GM13977 (cell line): ENCODE measurements at regions not wholly inside any gene's neighbourhood (a gene's known extent, or its start where the extent isn't known, plus 50 kb on each side); places are given as distances from the start of the nearest gene placed in this dataset.

ENCODE experiments used
- DNase-seq: peaks from one replicate; pipeline ENCODE4 v3.0.0; 2012; ENCODE audit warnings: low spot score
- CTCF ChIP-seq: IDR thresholded peaks from 2 replicates; pipeline ENCODE4 v1.5.1; 2012; ENCODE audit warnings: mild to moderate bottlenecking, control low read depth; ENCODE audit not compliant: insufficient read depth; ENCODE audit errors: extremely low read depth, missing control alignments
- in situ Hi-C: fragments of 300-500 bp; cut with MboI; formaldehyde crosslinking; loops from one replicate; pipeline ENCODE4 v1.12.0; 2022; ENCODE audit warnings: low sequenced_read_pairs, low pct_unique_long_range_greater_than_20kb, mixed read lengths, inconsistent platforms; ENCODE audit not compliant: unreplicated experiment

- no peak for DNase-seq
- TF ChIP-seq CTCF, result no peak
- in situ Hi-C loops, result no loop called here
Observed at GRCh38 chrX:109842611-109843010, 109.6 kb upstream of the ACSL4 start.

GRCh38 chrX:109843963-109844751 lies 111.1 kb upstream of the ACSL4 start:
- no peak for TF ChIP-seq CTCF
- in situ Hi-C loops, result no loop called here
- peak; percentile 21 for DNase-seq

- DNase-seq, result no peak
- no peak for TF ChIP-seq CTCF
- in situ Hi-C loops, result no loop called here
Observed at GRCh38 chrX:109844986-109845385, 111.9 kb upstream of the ACSL4 start.

GRCh38 chrX:109845996-109846395 lies 112.9 kb upstream of the ACSL4 start:
- in situ Hi-C loops, result no loop called here
- DNase-seq, result no peak
- TF ChIP-seq CTCF, result no peak

GRCh38 chrX:109847257-109848187 lies 114.5 kb upstream of the ACSL4 start:
- in situ Hi-C loops, result no loop called here
- no peak for TF ChIP-seq CTCF
- DNase-seq, result no peak

GRCh38 chrX:109848461-109849050 lies 115.5 kb upstream of the ACSL4 start:
- DNase-seq, result no peak
- in situ Hi-C loops, result no loop called here

More at GRCh38 chrX:109848461-109849050, 115.5 kb upstream of the ACSL4 start:
- no peak for TF ChIP-seq CTCF
